MM.1S (cell line): ENCODE measurements at regions not wholly inside any gene's neighbourhood (a gene's known extent, or its start where the extent isn't known, plus 50 kb on each side); places are given as distances from the start of the nearest gene placed in this dataset.

Experiments used
- DNase-seq: peaks from one replicate; pipeline ENCODE4 v3.0.0-alpha.2; 2015
- H2AFZ ChIP-seq: fragments of 300-600 bp; sonication (generic); 2 replicates; pipeline ENCODE4 v1.6.0; 2016; ENCODE audit warnings: antibody characterized with exemption, low read length
- H3F3A ChIP-seq: fragments of 300-600 bp; sonication (generic); 2 replicates; pipeline ENCODE4 v1.6.1; 2016; ENCODE audit warnings: mild to moderate bottlenecking, antibody characterized with exemption, low read length, moderate library complexity, mixed read lengths; ENCODE audit not compliant: insufficient read depth
- H3K27ac ChIP-seq: fragments of 300-600 bp; sonication (generic); 2 replicates; pipeline ENCODE4 v1.5.1; 2016; ENCODE audit warnings: mild to moderate bottlenecking, low read length
- H3K27me3 ChIP-seq: fragments of 300-600 bp; sonication (generic); replicated peaks from 2 replicates; pipeline ENCODE4 v1.6.0; 2016; ENCODE audit warnings: low read length; ENCODE audit not compliant: insufficient read depth
- H3K36me3 ChIP-seq: fragments of 300-600 bp; sonication (generic); replicated peaks from 2 replicates; pipeline ENCODE4 v1.6.1; 2016; ENCODE audit warnings: mild to moderate bottlenecking, low read length, mixed read lengths; ENCODE audit not compliant: insufficient read depth
- H3K4me1 ChIP-seq: fragments of 300-600 bp; sonication (generic); 2 replicates; pipeline ENCODE4 v1.6.1; 2016; ENCODE audit warnings: low read length, mixed read lengths
- H3K4me2 ChIP-seq: fragments of 300-600 bp; sonication (generic); 2 replicates; pipeline ENCODE4 v1.6.0; 2016; ENCODE audit warnings: low read depth, low read length
- H3K4me3 ChIP-seq: fragments of 300-600 bp; sonication (generic); 2 replicates; pipeline ENCODE4 v1.5.1; 2016; ENCODE audit warnings: low read length, mixed read lengths
- H3K79me2 ChIP-seq: fragments of 300-600 bp; sonication (generic); 2 replicates; pipeline ENCODE4 v1.6.1; 2016; ENCODE audit warnings: mixed run types, low read length, mixed read lengths
- H3K9ac ChIP-seq: fragments of 300-600 bp; sonication (generic); 2 replicates; pipeline ENCODE4 v1.6.1; 2016; ENCODE audit warnings: low read length, mixed read lengths
- H3K9me2 ChIP-seq: fragments of 300-600 bp; sonication (generic); replicated peaks from 2 replicates; pipeline ENCODE4 v1.6.1; 2016; ENCODE audit warnings: mild to moderate bottlenecking, low read length, mixed read lengths; ENCODE audit not compliant: insufficient read depth
- H3K9me3 ChIP-seq: fragments of 300-600 bp; sonication (generic); replicated peaks from 2 replicates; pipeline ENCODE4 v1.6.1; 2016; ENCODE audit warnings: mild to moderate bottlenecking, low read length, mixed read lengths; ENCODE audit not compliant: insufficient read depth
- H4K20me1 ChIP-seq: fragments of 300-600 bp; sonication (generic); 2 replicates; pipeline ENCODE4 v1.6.1; 2016; ENCODE audit warnings: mild to moderate bottlenecking, low read length, moderate library complexity, mixed read lengths; ENCODE audit not compliant: insufficient read depth
- EZH2 ChIP-seq: fragments of 300-600 bp; sonication (generic); optimal IDR thresholded peaks from 2 replicates; pipeline ENCODE3; 2017; ENCODE audit warnings: low read depth, mild to moderate bottlenecking, antibody characterized with exemption, low read length, mixed read lengths
- EZH2phosphoT487 ChIP-seq: fragments of 300-600 bp; sonication (generic); IDR thresholded peaks from 2 replicates; pipeline ENCODE4 v1.6.1; 2018; ENCODE audit warnings: antibody characterized with exemption, low read length
- TF ChIP-seq, protein P1 (sequence below): fragments of 300-600 bp; sonication (generic); IDR thresholded peaks from 2 replicates; pipeline ENCODE4 v1.5.1; 2016; ENCODE audit warnings: antibody characterized with exemption, low read length, mixed read lengths

DNA sequence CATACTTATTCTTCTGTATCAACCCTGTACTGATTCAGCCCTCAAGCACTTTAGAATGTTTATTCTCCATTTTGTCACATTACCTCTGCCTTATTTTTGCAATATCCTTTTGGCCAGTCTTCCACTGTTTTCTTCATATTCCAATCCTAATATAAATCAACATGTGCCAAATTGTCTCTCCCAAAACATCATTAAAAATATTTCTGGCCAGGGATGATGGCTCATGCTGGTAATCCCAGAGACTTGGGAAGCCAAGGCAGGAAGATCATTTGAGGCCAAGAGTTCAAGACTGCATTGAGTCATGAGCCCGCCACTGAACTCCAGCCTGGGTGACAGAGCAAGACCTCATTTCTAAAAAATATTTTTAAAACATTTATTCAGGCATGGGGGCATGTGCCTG is 641.4 kb upstream of the CBLB start:
- DNase-seq, result no peak
- H3K36me3 ChIP-seq, result no peaks in the 10 kb centered on the region
- H3K27ac ChIP-seq, result no peak overlapping the region
- no peaks in the 10 kb centered on the region for H3K9me3 ChIP-seq
- no peaks in the 10 kb centered on the region for H3K9me2 ChIP-seq
- H4K20me1 ChIP-seq, result no peaks in the 10 kb centered on the region
- no peak overlapping the region for H2AFZ ChIP-seq
- no peaks in the 10 kb centered on the region for H3K4me1 ChIP-seq
- no peak overlapping the region for H3K9ac ChIP-seq
- H3F3A ChIP-seq, result no peaks in the 10 kb centered on the region
- no peaks in the 10 kb centered on the region for H3K79me2 ChIP-seq
- H3K27me3 ChIP-seq, result no peaks in the 10 kb centered on the region
- no peak overlapping the region for H3K4me3 ChIP-seq
- H3K4me2 ChIP-seq, result no peak overlapping the region
- TF ChIP-seq EZH2 (no peak), EZH2phosphoT487 (no peak)
- TF ChIP-seq, protein P1, sequence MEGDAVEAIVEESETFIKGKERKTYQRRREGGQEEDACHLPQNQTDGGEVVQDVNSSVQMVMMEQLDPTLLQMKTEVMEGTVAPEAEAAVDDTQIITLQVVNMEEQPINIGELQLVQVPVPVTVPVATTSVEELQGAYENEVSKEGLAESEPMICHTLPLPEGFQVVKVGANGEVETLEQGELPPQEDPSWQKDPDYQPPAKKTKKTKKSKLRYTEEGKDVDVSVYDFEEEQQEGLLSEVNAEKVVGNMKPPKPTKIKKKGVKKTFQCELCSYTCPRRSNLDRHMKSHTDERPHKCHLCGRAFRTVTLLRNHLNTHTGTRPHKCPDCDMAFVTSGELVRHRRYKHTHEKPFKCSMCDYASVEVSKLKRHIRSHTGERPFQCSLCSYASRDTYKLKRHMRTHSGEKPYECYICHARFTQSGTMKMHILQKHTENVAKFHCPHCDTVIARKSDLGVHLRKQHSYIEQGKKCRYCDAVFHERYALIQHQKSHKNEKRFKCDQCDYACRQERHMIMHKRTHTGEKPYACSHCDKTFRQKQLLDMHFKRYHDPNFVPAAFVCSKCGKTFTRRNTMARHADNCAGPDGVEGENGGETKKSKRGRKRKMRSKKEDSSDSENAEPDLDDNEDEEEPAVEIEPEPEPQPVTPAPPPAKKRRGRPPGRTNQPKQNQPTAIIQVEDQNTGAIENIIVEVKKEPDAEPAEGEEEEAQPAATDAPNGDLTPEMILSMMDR, result no peak

GRCh38 chr3:106512846-106513245 is 644.0 kb upstream of the CBLB start:
- Histone ChIP-seq H3K36me3 (no peaks in the 10 kb centered on the region), H3K27me3 (no peaks in the 10 kb centered on the region), H3K79me2 (no peaks in the 10 kb centered on the region), H3K9ac (no peak overlapping the region), H3K27ac (no peak overlapping the region), H3K4me3 (no peak overlapping the region), H3F3A (no peaks in the 10 kb centered on the region), H3K4me2 (no peak overlapping the region), H2AFZ (no peak overlapping the region), H4K20me1 (no peaks in the 10 kb centered on the region), H3K4me1 (no peaks in the 10 kb centered on the region), H3K9me3 (no peaks in the 10 kb centered on the region), H3K9me2 (no peaks in the 10 kb centered on the region)
- no peak for TF ChIP-seq EZH2
- TF ChIP-seq, protein P1, result no peak
- no peak for TF ChIP-seq EZH2phosphoT487
- no peak for DNase-seq

DNA sequence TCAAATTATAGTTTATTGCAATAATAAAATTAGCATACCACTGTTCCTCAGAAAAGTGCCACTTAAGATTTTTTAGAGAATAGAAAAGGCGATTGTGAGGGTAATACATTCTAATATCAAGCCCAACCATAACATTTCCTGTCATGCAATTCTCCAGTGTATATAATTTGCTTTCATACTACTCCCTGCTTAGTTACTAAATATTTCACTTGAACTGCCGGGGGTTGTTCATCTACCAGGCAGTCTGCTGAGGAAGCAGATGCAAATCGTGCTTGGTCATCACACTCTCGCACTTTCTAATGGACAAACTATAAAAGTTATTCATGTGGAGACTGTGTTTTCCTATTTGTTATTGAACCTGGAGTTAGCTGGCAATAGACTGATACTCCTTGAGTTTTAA is 645.6 kb upstream of the CBLB start:
- no peaks in the 10 kb centered on the region for H3F3A ChIP-seq
- no peaks in the 10 kb centered on the region for H3K9me2 ChIP-seq
- no peak overlapping the region for H3K9ac ChIP-seq
- no peak overlapping the region for H3K27ac ChIP-seq
- H3K4me2 ChIP-seq, result no peak overlapping the region
- no peak overlapping the region for H3K4me3 ChIP-seq
- no peaks in the 10 kb centered on the region for H3K36me3 ChIP-seq
- no peaks in the 10 kb centered on the region for H3K27me3 ChIP-seq
- H2AFZ ChIP-seq, result no peak overlapping the region
- no peaks in the 10 kb centered on the region for H4K20me1 ChIP-seq
- H3K9me3 ChIP-seq, result no peaks in the 10 kb centered on the region
- no peak for DNase-seq
- no peaks in the 10 kb centered on the region for H3K79me2 ChIP-seq
- TF ChIP-seq, protein P1, result no peak
- TF ChIP-seq EZH2 (no peak), EZH2phosphoT487 (no peak)
- no peaks in the 10 kb centered on the region for H3K4me1 ChIP-seq
